22Rv1 (cell line): ENCODE measurements at regions not wholly inside any gene's neighbourhood (a gene's known extent, or its start where the extent isn't known, plus 50 kb on each side); places are given as distances from the start of the nearest gene placed in this dataset.

ENCODE experiments used
- ZFX ChIP-seq: fragments of 450-650 bp; IDR thresholded peaks from 2 replicates; pipeline ENCODE4 v1.6.1; 2017; ENCODE audit warnings: antibody characterized with exemption, borderline replicate concordance
- TF ChIP-seq, protein P1 (sequence below): fragments of 450-650 bp; IDR thresholded peaks from 2 replicates; pipeline ENCODE4 v1.5.1; 2017; ENCODE audit warnings: mild to moderate bottlenecking

DNA sequence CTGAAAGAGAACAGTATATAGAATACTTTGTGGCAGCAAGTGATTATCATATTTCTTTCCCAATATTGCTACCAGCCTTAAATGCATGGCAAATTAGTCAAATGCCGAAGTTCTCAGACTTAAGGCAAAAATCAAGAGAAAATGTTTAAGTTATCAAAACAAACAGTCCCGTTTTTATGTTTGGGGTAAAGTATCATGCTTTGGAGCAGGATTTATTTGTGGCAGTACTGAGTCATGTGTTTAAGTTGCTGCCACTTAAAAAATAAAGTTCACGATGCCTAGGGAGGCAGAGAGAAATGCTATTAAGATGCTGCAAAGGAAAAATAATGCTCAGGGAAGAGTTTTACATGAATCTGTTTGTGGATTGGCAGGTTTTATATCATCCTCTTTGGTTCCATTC, 417.4 kb upstream of the MDFIC2 start:
- TF ChIP-seq, protein P1, sequence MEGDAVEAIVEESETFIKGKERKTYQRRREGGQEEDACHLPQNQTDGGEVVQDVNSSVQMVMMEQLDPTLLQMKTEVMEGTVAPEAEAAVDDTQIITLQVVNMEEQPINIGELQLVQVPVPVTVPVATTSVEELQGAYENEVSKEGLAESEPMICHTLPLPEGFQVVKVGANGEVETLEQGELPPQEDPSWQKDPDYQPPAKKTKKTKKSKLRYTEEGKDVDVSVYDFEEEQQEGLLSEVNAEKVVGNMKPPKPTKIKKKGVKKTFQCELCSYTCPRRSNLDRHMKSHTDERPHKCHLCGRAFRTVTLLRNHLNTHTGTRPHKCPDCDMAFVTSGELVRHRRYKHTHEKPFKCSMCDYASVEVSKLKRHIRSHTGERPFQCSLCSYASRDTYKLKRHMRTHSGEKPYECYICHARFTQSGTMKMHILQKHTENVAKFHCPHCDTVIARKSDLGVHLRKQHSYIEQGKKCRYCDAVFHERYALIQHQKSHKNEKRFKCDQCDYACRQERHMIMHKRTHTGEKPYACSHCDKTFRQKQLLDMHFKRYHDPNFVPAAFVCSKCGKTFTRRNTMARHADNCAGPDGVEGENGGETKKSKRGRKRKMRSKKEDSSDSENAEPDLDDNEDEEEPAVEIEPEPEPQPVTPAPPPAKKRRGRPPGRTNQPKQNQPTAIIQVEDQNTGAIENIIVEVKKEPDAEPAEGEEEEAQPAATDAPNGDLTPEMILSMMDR: no peak
- no peak for TF ChIP-seq ZFX
